IMR-90 (cell line): ENCODE measurements at regions not wholly inside any gene's neighbourhood (a gene's known extent, or its start where the extent isn't known, plus 50 kb on each side); places are given as distances from the start of the nearest gene placed in this dataset.

Source experiments
- ATAC-seq: fragments of 200-7000 bp; cut with Tn5 transposase; 2 replicates; pipeline ENCODE4 v1.9.1; 2020; ENCODE audit warnings: low read depth, mild to moderate bottlenecking, moderate library complexity
- BruUV-seq: library from RNA; stranded (reverse); fragments of 400-500 nt; replicated peaks from 2 replicates; lab custom pipeline; 2021; lab: Mats Ljungman, UMichigan
- CTCF ChIA-PET: fragments of 300-600 bp; formaldehyde crosslinking; extraction: SDS; loops from one replicate; lab custom pipeline; 2021; ENCODE audit warnings: antibody characterized with exemption; lab: Yijun Ruan, JAX
- POLR2A ChIA-PET: fragments of 300-600 bp; sonication (Branson Sonifier 250); formaldehyde crosslinking; loops from one replicate; lab custom pipeline; 2022; ENCODE audit warnings: antibody characterized with exemption; ENCODE audit not compliant: unreplicated experiment; lab: Charles Lee
- DNase-seq: peaks from one replicate; pipeline ENCODE4 v3.0.0; 2013
- H2AFZ ChIP-seq: replicated peaks from 2 replicates; pipeline ENCODE3; 2013; ENCODE audit warnings: low read length, mild to moderate bottlenecking; ENCODE audit not compliant: poor library complexity
- H2AK5ac ChIP-seq: 2 replicates; pipeline ENCODE4 v1.6.1; 2013; ENCODE audit warnings: low read depth, low read length, inconsistent platforms
- H2AK9ac ChIP-seq: replicated peaks from 2 replicates; pipeline ENCODE3; 2013; ENCODE audit warnings: mild to moderate bottlenecking, low read depth, low read length, moderate library complexity; ENCODE audit not compliant: poor library complexity
- H2BK120ac ChIP-seq: 2 replicates; pipeline ENCODE4 v1.6.1; 2013; ENCODE audit warnings: low read depth, low read length, inconsistent platforms
- H2BK15ac ChIP-seq: 3 replicates; pipeline ENCODE4 v1.6.1; 2013; ENCODE audit warnings: low read depth, low read length, inconsistent platforms
- H2BK20ac ChIP-seq: 2 replicates; pipeline ENCODE4 v1.6.1; 2013; ENCODE audit warnings: low read depth, mild to moderate bottlenecking, inconsistent platforms, low read length, moderate library complexity
- H2BK5ac ChIP-seq: 2 replicates; pipeline ENCODE4 v1.6.1; 2013; ENCODE audit warnings: mild to moderate bottlenecking, low read depth, low read length, inconsistent platforms; ENCODE audit not compliant: poor library complexity, severe bottlenecking
- H3K14ac ChIP-seq: replicated peaks from 2 replicates; pipeline ENCODE4 v1.6.1; 2013; ENCODE audit warnings: low read depth, low read length, inconsistent platforms
- H3K18ac ChIP-seq: 2 replicates; pipeline ENCODE4 v1.6.1; 2013; ENCODE audit warnings: low read depth, low read length, control low read depth
- H3K23ac ChIP-seq: 2 replicates; pipeline ENCODE4 v1.6.1; 2013; ENCODE audit warnings: low read depth, low read length, inconsistent platforms
- H3K27ac ChIP-seq: 2 replicates; pipeline ENCODE4 v1.5.1; 2013; ENCODE audit warnings: mild to moderate bottlenecking, control low read depth, low read length; ENCODE audit not compliant: insufficient read depth
- H3K27me3 ChIP-seq: 2 replicates; pipeline ENCODE4 v1.6.1; 2013; ENCODE audit warnings: low read length; ENCODE audit not compliant: control insufficient read depth, insufficient read depth
- H3K36me3 ChIP-seq: 2 replicates; pipeline ENCODE4 v1.6.1; 2013; ENCODE audit warnings: low read length, mixed read lengths; ENCODE audit not compliant: control insufficient read depth, insufficient read depth
- H3K4ac ChIP-seq: 2 replicates; pipeline ENCODE4 v1.6.1; 2013; ENCODE audit warnings: low read depth, low read length, inconsistent platforms
- H3K4me1 ChIP-seq: 2 replicates; pipeline ENCODE4 v1.6.1; 2013; ENCODE audit warnings: low read length, mixed read lengths; ENCODE audit not compliant: control insufficient read depth, insufficient read depth
- H3K4me2 ChIP-seq: 2 replicates; pipeline ENCODE4 v1.6.1; 2013; ENCODE audit warnings: low read depth, mild to moderate bottlenecking, control low read depth, low read length, moderate library complexity
- H3K4me3 ChIP-seq: 2 replicates; pipeline ENCODE4 v1.5.1; 2013; ENCODE audit warnings: low read depth, mild to moderate bottlenecking, control low read depth, low read length, moderate library complexity; ENCODE audit not compliant: insufficient read depth
- H3K56ac ChIP-seq: 2 replicates; pipeline ENCODE4 v1.6.1; 2013; ENCODE audit warnings: low read length, inconsistent platforms; ENCODE audit not compliant: insufficient read depth; ENCODE audit errors: extremely low read depth
- H3K79me1 ChIP-seq, 2 experiments: 2 replicates each; pipeline ENCODE4 v1.6.1; 2013; ENCODE audit warnings: low read length in 2 of 2, inconsistent platforms in 1 of 2, low read depth in 1 of 2
- H3K9ac ChIP-seq: 2 replicates; pipeline ENCODE4 v1.6.1; 2013; ENCODE audit warnings: low read depth, low read length, control low read depth
- H3K9me1 ChIP-seq: 2 replicates; pipeline ENCODE4 v1.6.1; 2013; ENCODE audit warnings: low read length, inconsistent platforms; ENCODE audit not compliant: insufficient read depth
- H3K9me3 ChIP-seq: 2 replicates; pipeline ENCODE4 v1.6.1; 2013; ENCODE audit warnings: low read length; ENCODE audit not compliant: control insufficient read depth, insufficient read depth
- H4K20me1 ChIP-seq: 2 replicates; pipeline ENCODE4 v1.6.1; 2013; ENCODE audit warnings: low read length, inconsistent platforms; ENCODE audit not compliant: insufficient read depth
- H4K5ac ChIP-seq: 2 replicates; pipeline ENCODE4 v1.6.1; 2013; ENCODE audit warnings: mild to moderate bottlenecking, low read depth, low read length, control low read depth
- H4K8ac ChIP-seq, 2 experiments: 2 replicates each; pipeline ENCODE4 v1.6.1; 2013; ENCODE audit warnings: low read depth in 2 of 2, low read length in 2 of 2, control low read depth in 1 of 2, inconsistent platforms in 1 of 2
- H4K91ac ChIP-seq: 2 replicates; pipeline ENCODE4 v1.6.1; 2013; ENCODE audit warnings: low read depth, low read length, inconsistent platforms; ENCODE audit not compliant: insufficient read depth
- BHLHE40 ChIP-seq: fragments of 150-350 bp; IDR thresholded peaks from 2 replicates; pipeline ENCODE4 v1.6.1; 2016; ENCODE audit warnings: mild to moderate bottlenecking, low read depth, low read length
- CEBPB ChIP-seq: IDR thresholded peaks from 2 replicates; pipeline ENCODE4 v1.6.1; 2012; ENCODE audit warnings: low read depth, low read length, improper control_type of control experiment
- CHD1 ChIP-seq: IDR thresholded peaks from 2 replicates; pipeline ENCODE4 v1.6.1; 2012; ENCODE audit warnings: low read depth, low read length, improper control_type of control experiment
- ELK1 ChIP-seq: fragments of 150-350 bp; IDR thresholded peaks from 2 replicates; pipeline ENCODE4 v1.6.1; 2016; ENCODE audit warnings: low read depth, mild to moderate bottlenecking, low read length, moderate library complexity, borderline replicate concordance
- MXI1 ChIP-seq: IDR thresholded peaks from 2 replicates; pipeline ENCODE4 v1.6.1; 2012; ENCODE audit warnings: low read depth, mild to moderate bottlenecking, low read length, moderate library complexity, borderline replicate concordance
- NFE2L2 ChIP-seq: fragments of 150-350 bp; IDR thresholded peaks from 2 replicates; pipeline ENCODE4 v1.6.1; 2016; ENCODE audit warnings: low read depth, mild to moderate bottlenecking, low read length
- POLR2A ChIP-seq: IDR thresholded peaks from 2 replicates; pipeline ENCODE4 v1.6.1; 2012; ENCODE audit warnings: mild to moderate bottlenecking, low read depth, low read length
- RCOR1 ChIP-seq: IDR thresholded peaks from 2 replicates; pipeline ENCODE4 v1.6.1; 2012; ENCODE audit warnings: mild to moderate bottlenecking, low read length, improper control_type of control experiment; ENCODE audit not compliant: insufficient replicate concordance
- RFX5 ChIP-seq: IDR thresholded peaks from 2 replicates; pipeline ENCODE4 v1.8.0; 2012; ENCODE audit warnings: low read depth, mild to moderate bottlenecking, low read length, moderate library complexity
- dilution Hi-C: fragments of 300-500 bp; cut with HindIII; formaldehyde crosslinking; loops from one replicate; pipeline ENCODE4 v1.14.3; 2018; ENCODE audit warnings: low sequenced_read_pairs; ENCODE audit not compliant: unreplicated experiment
- in situ Hi-C: fragments of 300-500 bp; cut with MboI; formaldehyde crosslinking; loops from 3 replicates; pipeline ENCODE4 v1.14.3; 2019; ENCODE audit warnings: low sequenced_read_pairs, inconsistent platforms, mixed read lengths
- intact Hi-C: fragments of 100-400 bp; cut with micrococcal nuclease; formaldehyde crosslinking; loops from 2 replicates; pipeline ENCODE4 v1.10.0; 2022
- TF ChIP-seq, protein P1 (sequence below): conservative IDR thresholded peaks from 2 replicates; pipeline ENCODE4 v1.5.1; 2012; ENCODE audit warnings: mild to moderate bottlenecking, low read depth, low read length, improper control_type of control experiment
- TF ChIP-seq, protein P2 (sequence below): fragments of 150-350 bp; IDR thresholded peaks from 2 replicates; pipeline ENCODE4 v1.6.1; 2017; ENCODE audit warnings: mild to moderate bottlenecking, antibody characterized with exemption, low read length, low read depth

DNA sequence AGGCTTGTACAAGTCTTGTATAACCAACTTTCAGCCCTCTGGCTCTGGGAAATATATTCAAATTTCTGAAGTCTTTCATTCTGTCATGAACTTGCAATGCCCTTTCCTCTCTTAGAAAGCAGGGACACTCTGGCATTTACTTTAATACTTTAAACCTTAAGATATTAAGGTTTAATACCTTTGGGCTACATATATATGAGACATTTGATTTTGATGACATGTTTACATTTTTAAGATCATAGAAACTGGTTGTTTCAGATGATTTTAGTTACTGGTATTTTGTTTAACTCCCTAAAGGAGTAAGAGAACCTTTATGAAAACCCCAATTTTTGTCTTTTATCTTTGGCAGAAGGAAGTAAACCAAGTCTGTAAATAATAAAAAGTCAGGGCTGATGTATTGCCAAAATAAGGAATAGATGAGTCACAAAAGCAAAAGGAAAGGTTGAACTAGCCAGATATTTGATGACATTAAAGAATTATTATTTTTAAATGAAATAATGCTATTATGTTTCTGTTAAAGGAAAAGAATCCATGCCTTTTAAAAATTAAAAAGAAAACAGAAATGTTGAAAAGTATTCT lies 579.0 kb upstream of the CBLB start:
- Histone ChIP-seq H3K9me3 (no peaks in the 10 kb centered on the region), H2AFZ (no peak overlapping the region), H3K56ac (no peak overlapping the region), H2BK20ac (no peak overlapping the region), H2AK5ac (no peak overlapping the region), H4K91ac (no peak overlapping the region), H4K20me1 (no peaks in the 10 kb centered on the region), H2BK120ac (no peak overlapping the region), H4K8ac (no peak overlapping the region), H3K9me1 (no peaks in the 10 kb centered on the region), H3K27ac (no peak overlapping the region), H2BK15ac (no peak overlapping the region), H3K36me3 (no peaks in the 10 kb centered on the region), H3K27me3 (no peaks in the 10 kb centered on the region), H4K5ac (no peak overlapping the region), H3K4me1 (no peaks in the 10 kb centered on the region), H3K4me2 (no peak overlapping the region), H3K79me1 (no peaks in the 10 kb centered on the region), H3K9ac (no peak overlapping the region), H3K4ac (no peak overlapping the region), H3K14ac (no peak overlapping the region), H3K23ac (no peak overlapping the region), H3K4me3 (no peak overlapping the region), H2BK5ac (no peak overlapping the region), H2AK9ac (no peak overlapping the region), H3K18ac (no peak overlapping the region)
- in situ Hi-C loops (no loop called here), dilution Hi-C loops (no loop called here), intact Hi-C loops (no loop called here)
- no peak for ATAC-seq
- POLR2A ChIA-PET: no interaction called here
- DNase-seq: no peak
- no TSS peak for BruUV-seq
- TF ChIP-seq BHLHE40: no peak
- TF ChIP-seq POLR2A: no peak
- no peak for TF ChIP-seq RFX5
- TF ChIP-seq ELK1: no peak
- no peak for TF ChIP-seq NFE2L2
- TF ChIP-seq, protein P1, sequence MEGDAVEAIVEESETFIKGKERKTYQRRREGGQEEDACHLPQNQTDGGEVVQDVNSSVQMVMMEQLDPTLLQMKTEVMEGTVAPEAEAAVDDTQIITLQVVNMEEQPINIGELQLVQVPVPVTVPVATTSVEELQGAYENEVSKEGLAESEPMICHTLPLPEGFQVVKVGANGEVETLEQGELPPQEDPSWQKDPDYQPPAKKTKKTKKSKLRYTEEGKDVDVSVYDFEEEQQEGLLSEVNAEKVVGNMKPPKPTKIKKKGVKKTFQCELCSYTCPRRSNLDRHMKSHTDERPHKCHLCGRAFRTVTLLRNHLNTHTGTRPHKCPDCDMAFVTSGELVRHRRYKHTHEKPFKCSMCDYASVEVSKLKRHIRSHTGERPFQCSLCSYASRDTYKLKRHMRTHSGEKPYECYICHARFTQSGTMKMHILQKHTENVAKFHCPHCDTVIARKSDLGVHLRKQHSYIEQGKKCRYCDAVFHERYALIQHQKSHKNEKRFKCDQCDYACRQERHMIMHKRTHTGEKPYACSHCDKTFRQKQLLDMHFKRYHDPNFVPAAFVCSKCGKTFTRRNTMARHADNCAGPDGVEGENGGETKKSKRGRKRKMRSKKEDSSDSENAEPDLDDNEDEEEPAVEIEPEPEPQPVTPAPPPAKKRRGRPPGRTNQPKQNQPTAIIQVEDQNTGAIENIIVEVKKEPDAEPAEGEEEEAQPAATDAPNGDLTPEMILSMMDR: no peak
- no peak for TF ChIP-seq CEBPB
- TF ChIP-seq CHD1: no peak
- no peak for TF ChIP-seq RCOR1
- no peak for TF ChIP-seq MXI1
- TF ChIP-seq, protein P2, sequence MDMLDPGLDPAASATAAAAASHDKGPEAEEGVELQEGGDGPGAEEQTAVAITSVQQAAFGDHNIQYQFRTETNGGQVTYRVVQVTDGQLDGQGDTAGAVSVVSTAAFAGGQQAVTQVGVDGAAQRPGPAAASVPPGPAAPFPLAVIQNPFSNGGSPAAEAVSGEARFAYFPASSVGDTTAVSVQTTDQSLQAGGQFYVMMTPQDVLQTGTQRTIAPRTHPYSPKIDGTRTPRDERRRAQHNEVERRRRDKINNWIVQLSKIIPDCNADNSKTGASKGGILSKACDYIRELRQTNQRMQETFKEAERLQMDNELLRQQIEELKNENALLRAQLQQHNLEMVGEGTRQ: no peak
- CTCF ChIA-PET: no interaction called here
